ENCODE measurements at regions not wholly inside any gene's neighbourhood (a gene's known extent, or its start where the extent isn't known, plus 50 kb on each side); places are given as distances from the start of the nearest gene placed in this dataset.

DNA sequence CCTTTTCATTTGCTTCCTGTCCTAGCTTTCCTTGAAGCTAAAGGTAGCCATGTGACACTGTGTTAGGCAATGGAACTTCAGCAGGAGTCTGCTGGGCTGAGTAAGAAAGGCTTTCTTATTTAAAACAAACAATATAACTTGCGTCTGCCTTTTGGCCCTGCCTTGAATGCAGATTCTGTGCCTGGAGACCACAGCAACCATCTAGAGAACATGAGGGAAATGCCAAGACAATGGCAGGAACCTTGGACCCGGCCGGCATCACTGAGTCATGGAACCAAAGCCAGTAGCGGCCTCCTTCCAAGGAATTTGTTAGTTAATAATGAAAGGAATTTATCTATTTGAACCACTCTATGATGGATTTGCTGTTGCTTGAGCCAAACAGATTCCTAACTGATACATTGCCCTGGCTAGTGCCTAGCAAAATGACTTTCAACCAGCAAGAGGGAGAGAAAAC is 207.5 kb upstream of the EPHA4 start:
- TF ChIP-seq, protein P1, sequence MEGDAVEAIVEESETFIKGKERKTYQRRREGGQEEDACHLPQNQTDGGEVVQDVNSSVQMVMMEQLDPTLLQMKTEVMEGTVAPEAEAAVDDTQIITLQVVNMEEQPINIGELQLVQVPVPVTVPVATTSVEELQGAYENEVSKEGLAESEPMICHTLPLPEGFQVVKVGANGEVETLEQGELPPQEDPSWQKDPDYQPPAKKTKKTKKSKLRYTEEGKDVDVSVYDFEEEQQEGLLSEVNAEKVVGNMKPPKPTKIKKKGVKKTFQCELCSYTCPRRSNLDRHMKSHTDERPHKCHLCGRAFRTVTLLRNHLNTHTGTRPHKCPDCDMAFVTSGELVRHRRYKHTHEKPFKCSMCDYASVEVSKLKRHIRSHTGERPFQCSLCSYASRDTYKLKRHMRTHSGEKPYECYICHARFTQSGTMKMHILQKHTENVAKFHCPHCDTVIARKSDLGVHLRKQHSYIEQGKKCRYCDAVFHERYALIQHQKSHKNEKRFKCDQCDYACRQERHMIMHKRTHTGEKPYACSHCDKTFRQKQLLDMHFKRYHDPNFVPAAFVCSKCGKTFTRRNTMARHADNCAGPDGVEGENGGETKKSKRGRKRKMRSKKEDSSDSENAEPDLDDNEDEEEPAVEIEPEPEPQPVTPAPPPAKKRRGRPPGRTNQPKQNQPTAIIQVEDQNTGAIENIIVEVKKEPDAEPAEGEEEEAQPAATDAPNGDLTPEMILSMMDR (conservative IDR thresholded peaks at IDR 0.05 in 1 of 2, IDR thresholded peaks at IDR 0.05 in 1 of 2; ENCODE audit: low read depth in 1 of 2, low read length in 2 of 2), result no peak
- no peak for TF ChIP-seq EZH2 (IDR thresholded peaks at IDR 0.05; ENCODE audit: low read length, missing control alignments)
